Erythroblast (primary cell): ENCODE measurements at regions not wholly inside any gene's neighbourhood (a gene's known extent, or its start where the extent isn't known, plus 50 kb on each side); places are given as distances from the start of the nearest gene placed in this dataset.

ENCODE experiments used
- GATA1 ChIP-seq: IDR thresholded peaks from 2 replicates; pipeline ENCODE4 v1.6.1; 2011; ENCODE audit warnings: low read depth, mild to moderate bottlenecking, control low read depth, low read length, moderate library complexity
- POLR2A ChIP-seq: IDR thresholded peaks from 2 replicates; pipeline ENCODE4 v1.6.1; 2011; ENCODE audit warnings: mild to moderate bottlenecking, low read length

DNA sequence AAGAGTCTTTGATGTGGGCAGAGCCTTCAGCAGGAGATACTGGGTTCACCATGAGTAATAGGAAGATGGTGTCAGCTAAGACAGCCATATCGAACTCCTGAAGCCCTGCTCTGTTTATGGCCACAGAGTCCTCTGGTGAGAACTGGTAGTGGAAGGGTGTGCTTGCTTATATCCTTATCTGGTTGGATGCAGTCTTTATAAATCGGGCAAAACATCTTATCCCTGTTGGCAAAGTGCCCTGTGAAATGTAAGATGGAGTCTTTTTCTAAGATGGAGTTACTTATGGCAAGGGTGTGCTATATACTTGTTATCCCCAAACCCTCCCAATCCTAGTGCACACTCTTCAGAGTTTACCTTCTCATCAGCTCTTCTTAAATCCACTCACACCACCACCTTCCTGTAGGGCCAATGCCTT, 190.8 kb upstream of the PARD3B start:
- no peak for TF ChIP-seq POLR2A
- no peak for TF ChIP-seq GATA1
